SH-SY5Y (cell line): ENCODE measurements at regions not wholly inside any gene's neighbourhood (a gene's known extent, or its start where the extent isn't known, plus 50 kb on each side); places are given as distances from the start of the nearest gene placed in this dataset.

Experiments used
- GATA2 ChIP-seq: IDR thresholded peaks from 2 replicates; pipeline ENCODE4 v1.6.1; 2011; ENCODE audit warnings: mild to moderate bottlenecking, low read depth, low read length
- GATA3 ChIP-seq: IDR thresholded peaks from 2 replicates; pipeline ENCODE4 v1.6.1; 2011; ENCODE audit warnings: low read depth, mild to moderate bottlenecking, low read length, moderate library complexity

DNA sequence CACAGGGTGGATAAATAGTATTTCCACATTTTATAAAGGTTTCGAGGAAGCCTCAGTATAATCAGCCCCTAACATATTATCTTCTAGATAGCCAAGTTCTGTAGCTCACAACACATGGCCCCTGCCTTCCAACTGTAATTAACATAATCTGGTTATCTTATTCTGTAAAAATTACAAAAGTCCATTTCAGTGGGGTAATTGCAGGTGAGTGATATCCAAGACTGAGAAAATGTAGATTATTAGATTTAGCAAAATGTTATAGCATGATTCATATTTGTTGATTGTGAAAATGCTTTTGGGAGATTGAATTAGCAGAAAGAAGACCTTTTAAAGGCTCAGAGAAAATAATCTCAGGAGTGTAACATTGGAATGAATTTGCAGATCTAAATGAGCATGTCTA lies 168.3 kb upstream of the GPC6 start:
- TF ChIP-seq GATA3 (no peak), GATA2 (no peak)

DNA sequence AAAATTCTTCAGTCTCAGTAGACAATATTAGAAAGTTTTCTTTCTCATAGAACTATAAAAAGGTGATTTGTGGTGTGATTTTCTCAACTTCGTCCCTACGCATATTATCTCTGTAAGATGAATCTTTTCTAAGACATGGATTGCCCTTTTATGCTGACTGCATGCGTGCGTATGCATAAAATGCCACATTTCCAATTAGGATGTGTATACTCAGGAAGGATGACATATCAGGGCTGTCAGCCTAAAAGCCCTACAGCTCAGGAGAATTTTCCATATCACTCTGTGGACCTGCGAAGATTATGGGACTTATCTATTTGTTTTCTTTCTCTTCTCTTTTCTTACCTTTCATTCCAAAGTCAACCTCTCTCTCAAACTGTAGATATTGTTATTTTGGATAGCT lies 166.5 kb upstream of the GPC6 start:
- TF ChIP-seq GATA3, result no peak
- TF ChIP-seq GATA2, result no peak

DNA sequence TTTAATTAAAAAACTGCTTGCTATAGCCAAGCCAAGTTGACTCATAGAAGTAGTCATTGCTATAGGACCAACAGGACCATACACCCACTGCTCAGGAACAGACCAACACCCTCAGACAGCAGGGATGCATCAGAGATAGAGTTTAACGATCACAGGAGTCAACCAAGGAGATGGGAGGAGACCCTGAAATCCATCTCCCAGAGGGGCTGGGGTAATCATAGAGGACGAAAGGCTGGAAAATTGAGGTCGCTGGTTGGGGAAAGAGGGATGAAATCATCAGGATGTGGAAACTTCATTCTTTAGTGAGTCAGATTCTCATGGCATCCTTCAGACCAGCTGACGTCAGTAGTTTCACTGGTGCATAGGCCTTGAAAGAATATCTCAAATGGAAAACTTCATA lies 160.4 kb upstream of the GPC6 start:
- TF ChIP-seq GATA3, result no peak
- no peak for TF ChIP-seq GATA2

DNA sequence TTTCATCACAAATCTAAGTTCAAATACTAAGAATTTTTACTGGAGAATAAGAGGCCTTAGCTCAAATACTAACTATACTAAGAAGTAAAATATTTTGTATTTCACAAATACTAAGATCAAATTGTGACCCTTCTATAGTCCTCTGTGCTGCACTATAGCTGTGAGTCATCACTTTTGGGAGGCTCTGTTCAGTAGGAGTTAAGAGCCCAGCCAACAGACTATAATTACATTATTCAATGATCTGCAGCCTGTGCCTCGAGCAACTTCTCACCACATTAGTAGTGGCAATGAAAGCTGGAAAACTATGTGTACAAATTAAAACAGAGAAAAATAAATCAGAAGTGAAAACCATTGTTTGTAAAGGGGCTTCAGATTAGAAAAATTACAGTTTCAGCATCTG lies 147.3 kb upstream of the GPC6 start:
- no peak for TF ChIP-seq GATA2
- TF ChIP-seq GATA3, result no peak

- no peak for TF ChIP-seq GATA2
- TF ChIP-seq GATA3, result no peak
Observed at GRCh38 chr13:93080166-93080565, 146.4 kb upstream of the GPC6 start.

DNA sequence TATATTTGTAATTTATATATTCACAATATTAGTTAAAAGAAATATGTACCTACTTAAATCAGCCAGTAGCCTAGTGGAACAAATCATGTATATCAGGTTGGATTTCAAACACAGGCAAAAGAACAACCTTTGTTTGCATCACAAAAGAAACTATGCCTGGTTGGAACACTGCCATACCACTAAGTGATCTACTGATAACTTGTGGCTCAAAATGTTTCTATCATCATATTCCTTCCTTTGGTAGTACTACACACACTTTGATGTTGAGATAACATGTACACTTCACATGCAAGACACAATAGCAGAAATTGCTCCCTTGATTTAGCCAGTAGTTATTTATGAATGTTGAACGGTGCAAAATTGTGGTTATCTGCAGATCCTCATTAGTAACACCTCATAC lies 146.0 kb upstream of the GPC6 start:
- peak; percentile 43; the same call in 1 of the 2 replicates for TF ChIP-seq GATA2
- peak; percentile 73 for TF ChIP-seq GATA3

DNA sequence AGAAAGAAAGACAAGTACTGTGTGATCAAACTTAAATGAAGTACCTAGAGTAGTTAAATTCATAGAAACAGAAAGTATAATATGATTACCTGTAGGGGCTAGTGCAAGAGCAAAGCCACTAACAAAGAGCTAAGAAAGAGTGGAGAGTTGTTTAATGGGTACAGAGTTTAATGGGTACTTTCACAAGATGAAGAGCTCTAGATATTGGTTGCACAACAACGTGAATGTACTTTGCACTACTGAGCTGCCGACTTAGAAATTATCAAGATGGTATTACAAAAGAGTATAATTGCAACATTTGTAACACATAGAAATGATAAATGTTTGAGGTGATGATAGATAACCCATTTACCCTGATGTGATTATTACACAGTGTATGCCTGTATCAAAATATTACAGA lies 140.3 kb upstream of the GPC6 start:
- TF ChIP-seq GATA2 (no peak), GATA3 (no peak)

- TF ChIP-seq GATA3 (no peak), GATA2 (no peak)
Observed at GRCh38 chr13:93098972-93099371, 127.6 kb upstream of the GPC6 start.

DNA sequence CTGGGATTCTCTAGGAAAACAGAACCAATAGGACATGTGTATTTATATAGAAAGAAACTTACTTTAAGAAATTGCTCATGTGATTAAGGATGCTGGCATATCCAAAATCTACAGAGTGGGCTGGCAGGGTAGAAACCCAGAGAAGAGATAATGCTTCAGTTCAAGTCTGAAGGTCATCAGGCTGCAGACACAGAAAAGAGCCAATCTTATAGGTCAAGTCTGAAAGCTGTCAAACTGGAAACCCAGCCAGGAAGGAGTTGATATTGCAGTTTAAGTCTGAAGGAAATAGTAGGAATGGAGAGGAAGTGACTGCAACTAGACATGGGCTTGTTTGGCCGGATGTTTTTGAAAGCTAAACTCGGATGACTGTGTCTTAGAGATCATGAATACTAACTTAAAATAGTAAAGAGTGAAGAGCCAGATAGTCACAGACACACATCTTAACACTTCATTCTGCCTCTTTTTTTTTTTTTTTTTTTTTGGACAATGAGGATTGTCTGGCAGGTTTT lies 125.3 kb upstream of the GPC6 start:
- TF ChIP-seq GATA3 (no peak), GATA2 (no peak)

- TF ChIP-seq GATA2, result no peak
- no peak for TF ChIP-seq GATA3
Observed at GRCh38 chr13:93104270-93104669, 122.3 kb upstream of the GPC6 start.

DNA sequence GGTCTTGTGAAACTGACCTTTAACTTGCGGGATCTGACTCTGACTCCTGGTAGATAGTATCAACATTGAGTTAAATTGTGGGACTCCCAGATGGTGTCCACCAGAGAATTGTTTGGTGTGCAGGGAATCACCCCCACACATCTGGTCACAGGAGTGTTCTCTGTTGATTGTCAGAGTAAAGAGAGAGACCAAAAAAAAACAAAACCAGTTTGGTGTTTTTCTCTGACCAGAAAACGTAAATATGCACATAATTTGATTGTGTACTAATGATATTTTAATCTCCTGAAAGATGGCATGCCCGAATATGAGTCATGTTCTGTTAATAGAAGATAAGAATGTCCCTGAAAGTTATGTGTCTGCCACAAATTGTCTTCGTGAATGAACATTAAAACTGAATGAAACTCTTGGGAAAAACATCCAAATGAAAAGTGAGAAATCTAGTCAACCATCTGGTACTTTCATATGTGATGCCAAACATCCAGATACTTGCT lies 118.5 kb upstream of the GPC6 start:
- TF ChIP-seq GATA2 (peak; percentile 77), GATA3 (peak; percentile 80)

DNA sequence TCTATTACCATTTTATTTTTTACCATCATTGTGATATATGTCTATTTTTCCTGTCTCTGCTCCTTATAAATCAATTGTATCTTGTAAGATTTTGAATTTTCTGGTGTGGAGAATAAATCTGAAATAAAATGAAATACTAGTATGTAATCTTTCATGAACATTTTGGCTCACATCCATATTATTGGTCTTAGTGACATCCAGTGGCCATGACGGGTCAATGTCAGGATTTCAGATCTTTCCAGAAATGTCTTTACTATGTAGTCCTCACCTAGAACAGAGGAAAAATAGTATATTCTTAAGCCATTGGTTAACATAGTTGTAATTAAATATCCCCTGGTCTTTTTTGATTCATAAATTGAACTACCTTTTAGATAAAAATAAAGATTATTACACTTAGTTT lies 109.8 kb upstream of the GPC6 start:
- TF ChIP-seq GATA2 (no peak), GATA3 (no peak)

- TF ChIP-seq GATA3 (no peak), GATA2 (no peak)
Observed at GRCh38 chr13:93118081-93118615, 108.5 kb upstream of the GPC6 start.

DNA sequence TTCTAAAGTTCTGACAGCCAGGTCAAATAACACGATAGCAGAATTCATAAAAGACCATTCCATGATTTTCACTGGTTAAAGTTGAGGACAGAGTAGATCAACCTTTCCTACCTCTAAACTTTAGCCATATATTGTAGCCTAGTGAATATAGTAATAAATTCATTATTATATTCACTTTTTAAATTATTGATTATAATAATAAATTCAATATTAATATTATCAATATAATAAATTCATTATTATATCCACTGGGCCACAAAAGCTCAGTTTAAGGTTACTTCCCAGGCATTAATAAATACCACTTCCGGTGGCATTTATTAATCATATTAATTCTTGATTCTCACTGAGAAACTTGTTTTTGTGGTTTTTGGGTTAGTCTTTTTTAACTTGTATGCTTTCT lies 85.7 kb upstream of the GPC6 start:
- no peak for TF ChIP-seq GATA3
- TF ChIP-seq GATA2, result no peak

DNA sequence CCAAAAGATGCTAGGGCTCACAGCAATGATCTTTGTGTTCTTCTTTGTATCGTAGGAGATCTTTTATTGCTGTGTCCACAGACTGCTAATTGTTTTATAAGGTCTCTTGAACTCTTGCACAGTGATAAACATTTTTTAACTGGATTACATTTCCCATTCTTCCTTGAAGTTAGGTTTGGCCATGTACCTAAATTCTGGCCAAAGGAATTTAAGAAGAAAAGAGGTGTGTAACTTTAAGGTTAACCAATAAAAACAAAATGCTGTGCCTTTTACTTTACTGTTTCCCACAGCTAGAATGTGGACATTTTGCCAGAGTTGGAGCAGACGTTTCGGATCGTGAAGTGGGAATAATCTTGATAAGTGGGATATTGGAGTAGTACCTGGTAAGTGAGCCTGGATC lies 82.6 kb upstream of the GPC6 start:
- TF ChIP-seq GATA3, result no peak

DNA sequence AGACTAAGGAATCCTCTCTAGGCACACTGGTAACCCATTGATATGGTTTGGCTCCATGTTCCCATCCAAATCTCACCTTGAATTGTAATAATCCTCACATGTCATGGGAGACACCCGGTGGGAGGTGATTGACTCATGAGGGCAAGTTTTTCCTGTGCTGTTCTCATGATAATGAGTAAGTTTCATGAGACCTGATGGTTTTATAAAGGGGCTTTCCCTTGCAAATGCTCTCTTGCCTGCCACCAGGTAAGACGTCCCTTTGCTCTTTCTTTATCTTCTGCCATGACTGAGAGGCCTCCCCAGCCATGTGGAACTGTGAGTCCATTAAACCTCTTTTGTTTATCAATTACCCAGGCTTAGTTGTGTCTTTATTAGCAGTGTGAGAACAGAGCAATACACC lies 81.4 kb upstream of the GPC6 start:
- TF ChIP-seq GATA3 (no peak), GATA2 (no peak)
